MM.1S (cell line): ENCODE measurements at regions not wholly inside any gene's neighbourhood (a gene's known extent, or its start where the extent isn't known, plus 50 kb on each side); places are given as distances from the start of the nearest gene placed in this dataset.
"Not testable (repeated sequence)": the region's sequence is repeated elsewhere in the genome, so short reads cannot be mapped to it uniquely, and the experiment has no call there.

Experiments used
- DNase-seq: peaks from one replicate; pipeline ENCODE4 v3.0.0-alpha.2; 2015
- H2AFZ ChIP-seq: fragments of 300-600 bp; sonication (generic); 2 replicates; pipeline ENCODE4 v1.6.0; 2016; ENCODE audit warnings: antibody characterized with exemption, low read length
- H3F3A ChIP-seq: fragments of 300-600 bp; sonication (generic); 2 replicates; pipeline ENCODE4 v1.6.1; 2016; ENCODE audit warnings: mild to moderate bottlenecking, antibody characterized with exemption, low read length, moderate library complexity, mixed read lengths; ENCODE audit not compliant: insufficient read depth
- H3K27ac ChIP-seq: fragments of 300-600 bp; sonication (generic); 2 replicates; pipeline ENCODE4 v1.5.1; 2016; ENCODE audit warnings: mild to moderate bottlenecking, low read length
- H3K27me3 ChIP-seq: fragments of 300-600 bp; sonication (generic); replicated peaks from 2 replicates; pipeline ENCODE4 v1.6.0; 2016; ENCODE audit warnings: low read length; ENCODE audit not compliant: insufficient read depth
- H3K36me3 ChIP-seq: fragments of 300-600 bp; sonication (generic); replicated peaks from 2 replicates; pipeline ENCODE4 v1.6.1; 2016; ENCODE audit warnings: mild to moderate bottlenecking, low read length, mixed read lengths; ENCODE audit not compliant: insufficient read depth
- H3K4me1 ChIP-seq: fragments of 300-600 bp; sonication (generic); 2 replicates; pipeline ENCODE4 v1.6.1; 2016; ENCODE audit warnings: low read length, mixed read lengths
- H3K4me2 ChIP-seq: fragments of 300-600 bp; sonication (generic); 2 replicates; pipeline ENCODE4 v1.6.0; 2016; ENCODE audit warnings: low read depth, low read length
- H3K4me3 ChIP-seq: fragments of 300-600 bp; sonication (generic); 2 replicates; pipeline ENCODE4 v1.5.1; 2016; ENCODE audit warnings: low read length, mixed read lengths
- H3K79me2 ChIP-seq: fragments of 300-600 bp; sonication (generic); 2 replicates; pipeline ENCODE4 v1.6.1; 2016; ENCODE audit warnings: mixed run types, low read length, mixed read lengths
- H3K9ac ChIP-seq: fragments of 300-600 bp; sonication (generic); 2 replicates; pipeline ENCODE4 v1.6.1; 2016; ENCODE audit warnings: low read length, mixed read lengths
- H3K9me2 ChIP-seq: fragments of 300-600 bp; sonication (generic); replicated peaks from 2 replicates; pipeline ENCODE4 v1.6.1; 2016; ENCODE audit warnings: mild to moderate bottlenecking, low read length, mixed read lengths; ENCODE audit not compliant: insufficient read depth
- H3K9me3 ChIP-seq: fragments of 300-600 bp; sonication (generic); replicated peaks from 2 replicates; pipeline ENCODE4 v1.6.1; 2016; ENCODE audit warnings: mild to moderate bottlenecking, low read length, mixed read lengths; ENCODE audit not compliant: insufficient read depth
- H4K20me1 ChIP-seq: fragments of 300-600 bp; sonication (generic); 2 replicates; pipeline ENCODE4 v1.6.1; 2016; ENCODE audit warnings: mild to moderate bottlenecking, low read length, moderate library complexity, mixed read lengths; ENCODE audit not compliant: insufficient read depth
- EZH2 ChIP-seq: fragments of 300-600 bp; sonication (generic); optimal IDR thresholded peaks from 2 replicates; pipeline ENCODE3; 2017; ENCODE audit warnings: low read depth, mild to moderate bottlenecking, antibody characterized with exemption, low read length, mixed read lengths
- EZH2phosphoT487 ChIP-seq: fragments of 300-600 bp; sonication (generic); IDR thresholded peaks from 2 replicates; pipeline ENCODE4 v1.6.1; 2018; ENCODE audit warnings: antibody characterized with exemption, low read length
- TF ChIP-seq, protein P1 (sequence below): fragments of 300-600 bp; sonication (generic); IDR thresholded peaks from 2 replicates; pipeline ENCODE4 v1.5.1; 2016; ENCODE audit warnings: antibody characterized with exemption, low read length, mixed read lengths

- no peak overlapping the region for H2AFZ ChIP-seq
- DNase-seq = no peak
- no peaks in the 10 kb centered on the region for H3K4me1 ChIP-seq
- TF ChIP-seq EZH2phosphoT487 (no peak), EZH2 (no peak)
- TF ChIP-seq, protein P1, sequence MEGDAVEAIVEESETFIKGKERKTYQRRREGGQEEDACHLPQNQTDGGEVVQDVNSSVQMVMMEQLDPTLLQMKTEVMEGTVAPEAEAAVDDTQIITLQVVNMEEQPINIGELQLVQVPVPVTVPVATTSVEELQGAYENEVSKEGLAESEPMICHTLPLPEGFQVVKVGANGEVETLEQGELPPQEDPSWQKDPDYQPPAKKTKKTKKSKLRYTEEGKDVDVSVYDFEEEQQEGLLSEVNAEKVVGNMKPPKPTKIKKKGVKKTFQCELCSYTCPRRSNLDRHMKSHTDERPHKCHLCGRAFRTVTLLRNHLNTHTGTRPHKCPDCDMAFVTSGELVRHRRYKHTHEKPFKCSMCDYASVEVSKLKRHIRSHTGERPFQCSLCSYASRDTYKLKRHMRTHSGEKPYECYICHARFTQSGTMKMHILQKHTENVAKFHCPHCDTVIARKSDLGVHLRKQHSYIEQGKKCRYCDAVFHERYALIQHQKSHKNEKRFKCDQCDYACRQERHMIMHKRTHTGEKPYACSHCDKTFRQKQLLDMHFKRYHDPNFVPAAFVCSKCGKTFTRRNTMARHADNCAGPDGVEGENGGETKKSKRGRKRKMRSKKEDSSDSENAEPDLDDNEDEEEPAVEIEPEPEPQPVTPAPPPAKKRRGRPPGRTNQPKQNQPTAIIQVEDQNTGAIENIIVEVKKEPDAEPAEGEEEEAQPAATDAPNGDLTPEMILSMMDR = no peak
- no peaks in the 10 kb centered on the region for H3K9me2 ChIP-seq
- no peaks in the 10 kb centered on the region for H4K20me1 ChIP-seq
- H3K4me3 ChIP-seq = no peak overlapping the region
- H3K4me2 ChIP-seq = no peak overlapping the region
- H3K9me3 ChIP-seq = no peaks in the 10 kb centered on the region
- H3K27me3 ChIP-seq = 0 out of 2 replicates have a peak, but pooled peaks cover 2% of the 10 kb centered on the region
- H3K9ac ChIP-seq = no peak overlapping the region
- H3K36me3 ChIP-seq = no peaks in the 10 kb centered on the region
- no peaks in the 10 kb centered on the region for H3F3A ChIP-seq
- no peak overlapping the region for H3K27ac ChIP-seq
- H3K79me2 ChIP-seq = no peaks in the 10 kb centered on the region
These were observed 84.0 kb upstream of the PPP2R3B start for GRCh38 chrX:470686-471085.

GRCh38 chrX:471281-471680 is 84.6 kb upstream of the PPP2R3B start:
- no peaks in the 10 kb centered on the region for H3K36me3 ChIP-seq
- no peaks in the 10 kb centered on the region for H3K79me2 ChIP-seq
- no peak overlapping the region for H3K27ac ChIP-seq
- H3K4me1 ChIP-seq = no peaks in the 10 kb centered on the region
- no peak for DNase-seq
- H4K20me1 ChIP-seq = no peaks in the 10 kb centered on the region
- H3K4me3 ChIP-seq = no peak overlapping the region
- no peaks in the 10 kb centered on the region for H3K9me3 ChIP-seq
- TF ChIP-seq EZH2 (no peak), EZH2phosphoT487 (no peak)
- TF ChIP-seq, protein P1 = no peak
- no peak overlapping the region for H2AFZ ChIP-seq
- no peak overlapping the region for H3K4me2 ChIP-seq
- 0 out of 2 replicates have a peak, but pooled peaks cover 2% of the 10 kb centered on the region for H3K27me3 ChIP-seq
- no peak overlapping the region for H3K9ac ChIP-seq
- H3F3A ChIP-seq = no peaks in the 10 kb centered on the region
- no peaks in the 10 kb centered on the region for H3K9me2 ChIP-seq

DNA sequence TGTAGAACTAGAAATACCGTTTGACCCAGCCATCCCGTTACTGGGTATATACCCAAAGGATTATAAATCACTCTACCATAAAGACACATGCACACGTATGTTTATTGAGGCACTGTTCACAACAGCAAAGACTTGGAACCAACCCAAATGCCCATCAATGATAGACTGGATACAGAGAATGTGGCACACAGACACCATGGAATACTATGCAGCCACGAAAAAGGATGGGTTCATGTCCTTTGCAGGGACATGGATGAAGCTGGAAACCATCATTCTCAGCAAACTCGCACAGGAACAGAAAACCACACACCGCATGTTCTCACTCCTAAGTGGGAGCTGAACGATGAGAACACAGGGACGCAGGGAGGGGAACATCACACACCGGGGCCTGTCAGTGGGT is 85.6 kb upstream of the PPP2R3B start:
- not testable (repeated sequence) for H3K36me3 ChIP-seq, H3K9me3 ChIP-seq, H3K9ac ChIP-seq, H3K27me3 ChIP-seq, H3K4me3 ChIP-seq, H2AFZ ChIP-seq, H3K4me1 ChIP-seq, DNase-seq, H3K27ac ChIP-seq, H3K79me2 ChIP-seq, H3K4me2 ChIP-seq, H3K9me2 ChIP-seq, H3F3A ChIP-seq, H4K20me1 ChIP-seq

GRCh38 chrX:475926-476723 is 89.4 kb upstream of the PPP2R3B start:
- H3K79me2 ChIP-seq = no peaks in the 10 kb centered on the region
- H3K4me1 ChIP-seq = no peaks in the 10 kb centered on the region
- no peaks in the 10 kb centered on the region for H3K9me3 ChIP-seq
- no peak overlapping the region for H3K4me2 ChIP-seq
- H4K20me1 ChIP-seq = no peaks in the 10 kb centered on the region
- no peak for DNase-seq
- no peaks in the 10 kb centered on the region for H3F3A ChIP-seq
- no peak overlapping the region for H2AFZ ChIP-seq
- H3K27ac ChIP-seq = no peak overlapping the region
- H3K27me3 ChIP-seq = 0 out of 2 replicates have a peak, but pooled peaks cover 2% of the 10 kb centered on the region
- no peak overlapping the region for H3K9ac ChIP-seq
- no peaks in the 10 kb centered on the region for H3K36me3 ChIP-seq
- H3K9me2 ChIP-seq = no peaks in the 10 kb centered on the region
- H3K4me3 ChIP-seq = no peak overlapping the region
- TF ChIP-seq EZH2 (no peak), EZH2phosphoT487 (no peak)
- TF ChIP-seq, protein P1 = no peak
